ES-I3 (cell line): ENCODE measurements at regions not wholly inside any gene's neighbourhood (a gene's known extent, or its start where the extent isn't known, plus 50 kb on each side); places are given as distances from the start of the nearest gene placed in this dataset.
A peak's percentile ranks its signal among the peaks of the same experiment; 100 is the strongest.

ENCODE experiments used
- H3K36me3 ChIP-seq: 2 replicates; pipeline ENCODE4 v1.6.1; 2013; ENCODE audit warnings: mild to moderate bottlenecking, low read length, control low read depth, moderate library complexity; ENCODE audit not compliant: insufficient read depth
- H3K4me1 ChIP-seq: 2 replicates; pipeline ENCODE4 v1.6.1; 2013; ENCODE audit warnings: mild to moderate bottlenecking, control low read depth, low read length; ENCODE audit not compliant: insufficient read depth
- H3K9ac ChIP-seq: 2 replicates; pipeline ENCODE4 v1.6.1; 2013; ENCODE audit warnings: low read depth, mild to moderate bottlenecking, low read length, moderate library complexity
- H3K9me3 ChIP-seq: 2 replicates; pipeline ENCODE4 v1.6.1; 2013; ENCODE audit warnings: mild to moderate bottlenecking, low read length, moderate library complexity; ENCODE audit not compliant: control insufficient read depth, insufficient read depth

GRCh38 chr1:81563632-81564031 lies 237.1 kb upstream of the ADGRL2 start:
- H3K4me1 ChIP-seq = no peaks in the 10 kb centered on the region
- no peaks in the 10 kb centered on the region for H3K36me3 ChIP-seq
- no peaks in the 10 kb centered on the region for H3K9me3 ChIP-seq
- no peak overlapping the region for H3K9ac ChIP-seq

- H3K9me3 ChIP-seq = no peaks in the 10 kb centered on the region
- H3K4me1 ChIP-seq = no peaks in the 10 kb centered on the region
- H3K36me3 ChIP-seq = no peaks in the 10 kb centered on the region
- H3K9ac ChIP-seq = no peak overlapping the region
Measured at GRCh38 chr1:81562934-81563333, 237.8 kb upstream of the ADGRL2 start.

- H3K9me3 ChIP-seq = no peaks in the 10 kb centered on the region
- no peak overlapping the region for H3K9ac ChIP-seq
- no peaks in the 10 kb centered on the region for H3K36me3 ChIP-seq
- peaks cover 4% of the 10 kb centered on the region for H3K4me1 ChIP-seq
Measured at GRCh38 chr1:81560629-81561028, 240.1 kb upstream of the ADGRL2 start.

DNA sequence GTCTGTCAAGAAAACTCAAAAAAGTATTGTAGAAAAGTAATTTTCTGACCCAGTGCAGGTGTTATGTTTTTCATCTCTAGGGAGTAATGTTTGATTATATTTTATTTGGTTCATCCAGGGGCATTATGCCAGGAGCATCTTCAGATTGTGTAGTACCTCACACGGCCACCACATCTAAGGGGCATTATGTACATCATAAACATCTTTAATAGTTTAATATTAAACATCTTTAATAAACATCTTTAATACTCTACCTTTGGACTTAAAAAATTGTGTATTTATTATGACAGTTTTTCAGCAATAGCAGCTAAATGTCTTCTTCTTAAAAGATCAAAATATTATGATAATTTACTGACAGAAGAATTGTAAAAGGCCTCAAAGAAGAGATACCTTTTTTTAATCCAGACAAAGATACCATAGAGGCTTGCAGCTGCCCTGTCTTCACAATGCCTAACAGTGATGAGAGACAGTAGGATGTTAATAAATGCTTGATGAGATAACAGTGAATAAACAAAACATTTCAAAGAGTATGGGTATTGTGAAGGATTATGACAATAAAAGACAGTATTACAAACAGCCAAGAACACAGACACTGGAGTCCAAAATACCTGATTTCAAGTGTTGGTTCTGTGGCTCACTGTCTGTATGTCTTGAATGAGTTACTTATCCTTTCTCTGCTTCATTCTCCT lies 240.9 kb upstream of the ADGRL2 start:
- H3K9me3 ChIP-seq = no peaks in the 10 kb centered on the region
- no peaks in the 10 kb centered on the region for H3K36me3 ChIP-seq
- no peak overlapping the region for H3K9ac ChIP-seq
- H3K4me1 ChIP-seq = peaks cover 6% of the 10 kb centered on the region

GRCh38 chr1:81558291-81559076 lies 242.2 kb upstream of the ADGRL2 start:
- H3K9ac ChIP-seq = no peak overlapping the region
- H3K36me3 ChIP-seq = no peaks in the 10 kb centered on the region
- peaks cover 12% of the 10 kb centered on the region for H3K4me1 ChIP-seq
- H3K9me3 ChIP-seq = no peaks in the 10 kb centered on the region

GRCh38 chr1:81556968-81557367 lies 243.8 kb upstream of the ADGRL2 start:
- no peaks in the 10 kb centered on the region for H3K36me3 ChIP-seq
- H3K4me1 ChIP-seq = peaks cover 17% of the 10 kb centered on the region
- no peak overlapping the region for H3K9ac ChIP-seq
- H3K9me3 ChIP-seq = no peaks in the 10 kb centered on the region

- Histone ChIP-seq H3K9me3 (no peaks in the 10 kb centered on the region), H3K9ac (no peak overlapping the region), H3K4me1 (peaks cover 32% of the 10 kb centered on the region), H3K36me3 (no peaks in the 10 kb centered on the region)
Measured at GRCh38 chr1:81554534-81554933, 246.2 kb upstream of the ADGRL2 start.

GRCh38 chr1:81554108-81554507 lies 246.6 kb upstream of the ADGRL2 start:
- H3K36me3 ChIP-seq = no peaks in the 10 kb centered on the region
- no peak overlapping the region for H3K9ac ChIP-seq
- H3K4me1 ChIP-seq = peaks cover 36% of the 10 kb centered on the region
- no peaks in the 10 kb centered on the region for H3K9me3 ChIP-seq

DNA sequence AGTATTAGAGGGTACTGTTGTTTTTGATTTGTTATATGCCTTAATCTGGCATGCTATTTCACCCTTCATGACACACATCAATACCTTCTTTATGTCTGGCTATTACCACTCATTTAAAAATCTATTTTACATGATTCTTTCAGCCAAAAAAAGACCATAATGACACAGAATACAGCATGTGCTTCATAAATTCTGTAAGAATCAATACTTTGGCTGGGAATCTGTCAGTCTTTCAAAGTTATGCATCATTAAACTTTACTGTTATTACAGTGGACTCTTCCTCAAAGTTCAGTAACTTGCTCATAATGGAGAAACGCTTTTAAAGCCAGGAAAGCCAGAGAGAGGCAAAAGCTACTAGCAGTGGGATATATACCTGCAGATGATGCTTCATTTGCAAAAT lies 247.2 kb upstream of the ADGRL2 start:
- Histone ChIP-seq H3K4me1 (peaks cover 42% of the 10 kb centered on the region), H3K9me3 (no peaks in the 10 kb centered on the region), H3K9ac (no peak overlapping the region), H3K36me3 (no peaks in the 10 kb centered on the region)

GRCh38 chr1:81551946-81552345 lies 248.8 kb upstream of the ADGRL2 start:
- H3K9me3 ChIP-seq = no peaks in the 10 kb centered on the region
- H3K36me3 ChIP-seq = no peaks in the 10 kb centered on the region
- H3K4me1 ChIP-seq = peaks cover 51% of the 10 kb centered on the region
- no peak overlapping the region for H3K9ac ChIP-seq

GRCh38 chr1:81550753-81551152 lies 250.0 kb upstream of the ADGRL2 start:
- Histone ChIP-seq H3K4me1 (peaks cover 60% of the 10 kb centered on the region), H3K9ac (no peak overlapping the region), H3K9me3 (no peaks in the 10 kb centered on the region)

DNA sequence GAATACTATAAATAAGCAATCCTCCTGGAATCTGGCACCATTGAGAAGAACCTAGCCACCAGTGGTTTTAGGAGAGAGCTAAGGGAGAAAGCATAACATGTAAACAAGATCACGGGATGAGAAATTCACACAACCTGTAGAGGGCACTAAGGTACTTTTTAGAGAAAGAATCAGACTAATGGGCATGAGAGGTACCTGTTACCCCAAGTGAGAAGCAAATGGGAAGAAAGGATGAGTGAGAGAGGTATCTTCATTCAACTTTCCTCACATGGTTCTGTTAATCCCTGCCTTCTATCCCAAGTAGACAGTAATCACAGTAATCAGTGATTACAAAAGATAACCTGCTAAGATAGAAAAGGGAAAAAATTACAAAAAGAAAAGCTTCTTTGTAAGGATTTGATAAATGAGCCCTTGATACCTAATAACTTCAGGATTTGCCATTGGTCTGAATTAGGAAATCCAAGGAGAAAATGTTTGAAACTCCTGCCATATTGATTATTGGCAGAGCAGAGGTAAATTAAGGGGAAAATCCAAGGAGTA lies 251.1 kb upstream of the ADGRL2 start:
- H3K36me3 ChIP-seq = no peaks in the 10 kb centered on the region
- no peaks in the 10 kb centered on the region for H3K9me3 ChIP-seq
- peaks cover 59% of the 10 kb centered on the region for H3K4me1 ChIP-seq
- no peak overlapping the region for H3K9ac ChIP-seq

More at GRCh38 chr1:81550753-81551152, 250.0 kb upstream of the ADGRL2 start:
- no peaks in the 10 kb centered on the region for H3K36me3 ChIP-seq

DNA sequence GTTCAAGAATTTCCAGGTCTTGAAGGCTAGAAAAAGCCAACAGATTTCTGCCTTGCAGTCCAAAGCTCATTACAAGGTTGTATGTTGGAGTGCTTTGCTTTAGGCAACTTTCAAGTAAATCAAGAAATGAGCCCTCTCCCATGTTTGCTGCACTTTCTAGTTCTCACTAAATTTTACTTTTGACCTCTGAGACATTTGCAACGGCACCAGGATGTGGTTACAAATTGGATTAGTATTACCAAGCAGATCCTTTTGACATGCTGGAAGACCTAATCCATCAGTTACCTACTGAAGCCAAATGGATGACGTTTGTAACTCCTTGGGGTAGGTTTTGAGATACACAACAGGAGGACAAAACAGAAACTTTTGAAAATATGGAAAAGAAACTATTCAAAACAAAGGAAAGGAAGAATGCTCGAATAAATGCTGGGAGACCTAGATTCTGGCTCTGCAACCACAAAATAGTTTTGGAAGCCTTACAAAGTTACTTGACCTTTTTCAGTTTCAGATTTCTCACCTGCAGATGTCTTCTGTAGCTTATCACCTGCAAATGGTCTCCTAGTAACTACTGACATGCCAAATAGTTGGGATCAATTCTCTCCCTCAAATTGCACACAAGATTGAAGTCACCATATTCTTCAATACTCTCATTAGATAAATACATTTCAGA lies 251.7 kb upstream of the ADGRL2 start:
- H3K36me3 ChIP-seq = no peaks in the 10 kb centered on the region
- H3K9ac ChIP-seq = no peak overlapping the region
- H3K4me1 ChIP-seq = peaks cover 59% of the 10 kb centered on the region
- no peaks in the 10 kb centered on the region for H3K9me3 ChIP-seq

DNA sequence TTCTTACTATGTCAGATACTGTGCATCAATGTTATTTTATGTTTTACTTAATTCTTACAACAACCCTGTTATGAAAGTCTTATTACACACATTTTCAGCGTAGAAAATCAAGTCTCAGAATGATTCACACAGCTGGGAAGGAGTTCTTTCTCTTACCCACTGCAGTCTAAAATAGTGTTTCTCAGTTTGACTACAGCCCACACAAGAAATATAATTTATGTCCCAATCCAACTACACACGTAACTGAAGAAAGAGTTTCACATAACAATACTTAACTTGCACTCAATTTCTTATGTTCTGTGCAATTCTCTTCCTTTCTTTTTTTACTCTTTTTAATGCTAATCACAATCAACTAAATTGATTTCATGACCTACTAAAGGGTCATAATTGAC lies 252.8 kb upstream of the ADGRL2 start:
- H3K4me1 ChIP-seq = peaks cover 52% of the 10 kb centered on the region
- no peaks in the 10 kb centered on the region for H3K36me3 ChIP-seq
- H3K9me3 ChIP-seq = no peaks in the 10 kb centered on the region
- H3K9ac ChIP-seq = peak overlapping the region; percentile 25; the same call in 1 of the 2 replicates
